H1 (cell line): ENCODE measurements at regions not wholly inside any gene's neighbourhood (a gene's known extent, or its start where the extent isn't known, plus 50 kb on each side); places are given as distances from the start of the nearest gene placed in this dataset.
A peak's percentile ranks its signal among the peaks of the same experiment; 100 is the strongest.

Experiments used
- CTCF ChIA-PET: fragments of 300-600 bp; sonication (Branson Sonifier 250); formaldehyde crosslinking; loops from one replicate; lab custom pipeline; 2021; ENCODE audit not compliant: partially characterized antibody; lab: Charles Lee
- POLR2A ChIA-PET: fragments of 300-600 bp; sonication (Branson Sonifier 250); formaldehyde crosslinking; loops from one replicate; lab custom pipeline; 2021; ENCODE audit warnings: inconsistent platforms; ENCODE audit not compliant: partially characterized antibody; lab: Charles Lee
- DNase-seq, 2 experiments: peaks; one replicate each; pipeline versions ENCODE4 v3.0.0 to v3.0.0-alpha.2; 2010 to 2022; ENCODE audit warnings: low spot score in 2 of 2, low read depth in 1 of 2, mixed read lengths in 1 of 2
- FAIRE-seq: peaks from 2 replicates; lab custom pipeline; 2011; peaks lifted over from hg19 to GRCh38; lab: Jason Lieb, UNC
- H2AFZ ChIP-seq: 2 replicates; pipeline ENCODE4 v1.8.1; 2012; ENCODE audit warnings: low read length, inconsistent platforms
- H2AK5ac ChIP-seq: 2 replicates; pipeline ENCODE4 v1.6.1; 2013; ENCODE audit warnings: low read depth, low read length
- H2BK120ac ChIP-seq: replicated peaks from 2 replicates; pipeline ENCODE3; 2013; ENCODE audit warnings: low read depth, low read length, inconsistent platforms
- H2BK12ac ChIP-seq: 2 replicates; pipeline ENCODE4 v1.6.1; 2013; ENCODE audit warnings: low read depth, low read length
- H2BK15ac ChIP-seq: 2 replicates; pipeline ENCODE4 v1.6.1; 2013; ENCODE audit warnings: low read length
- H2BK20ac ChIP-seq: 2 replicates; pipeline ENCODE4 v1.6.1; 2013; ENCODE audit warnings: low read length
- H2BK5ac ChIP-seq: 2 replicates; pipeline ENCODE4 v1.6.1; 2013; ENCODE audit warnings: low read depth, low read length
- H3K14ac ChIP-seq: 2 replicates; pipeline ENCODE4 v1.6.1; 2013; ENCODE audit warnings: inconsistent platforms; ENCODE audit not compliant: insufficient read length
- H3K18ac ChIP-seq: 2 replicates; pipeline ENCODE4 v1.6.1; 2013; ENCODE audit warnings: low read length; ENCODE audit errors: extremely low read depth
- H3K23ac ChIP-seq: 2 replicates; pipeline ENCODE4 v1.6.1; 2013; ENCODE audit warnings: inconsistent platforms; ENCODE audit not compliant: insufficient read length
- H3K23me2 ChIP-seq: 2 replicates; pipeline ENCODE4 v1.6.1; 2013; ENCODE audit warnings: low read depth, low read length
- H3K27ac ChIP-seq: 2 replicates; pipeline ENCODE4 v1.6.1; 2011; ENCODE audit warnings: low read depth, low read length, inconsistent platforms
- H3K27me3 ChIP-seq, 4 experiments: replicated peaks in 1 of 4; 1 replicate in 1 of 4; 2 replicates in 3 of 4; pipeline versions ENCODE4 v1.6.1 to v1.8.1; 2011 to 2013; ENCODE audit warnings: low read length in 3 of 4, mild to moderate bottlenecking in 3 of 4, inconsistent platforms in 2 of 4, mixed read lengths in 2 of 4, moderate library complexity in 1 of 4; ENCODE audit not compliant: control insufficient read depth in 3 of 4, insufficient read depth in 3 of 4; ENCODE audit errors: extremely low read depth in 1 of 4
- H3K36me3 ChIP-seq, 4 experiments: 2 replicates each; pipeline versions ENCODE4 v1.6.1 to v1.8.1; 2011 to 2013; ENCODE audit warnings: mild to moderate bottlenecking in 4 of 4, low read length in 3 of 4, moderate library complexity in 2 of 4, control low read depth in 1 of 4, inconsistent platforms in 1 of 4; ENCODE audit not compliant: insufficient read depth in 4 of 4, control insufficient read depth in 2 of 4
- H3K4ac ChIP-seq: replicated peaks from 2 replicates; pipeline ENCODE3; 2013; ENCODE audit warnings: low read length, low read depth, mixed read lengths, inconsistent platforms; ENCODE audit not compliant: insufficient read length
- H3K4me1 ChIP-seq, 4 experiments: replicated peaks in 1 of 4; 1 replicate in 1 of 4; 2 replicates in 3 of 4; pipeline versions ENCODE4 v1.6.1 to v1.8.1; 2011 to 2013; ENCODE audit warnings: low read length in 3 of 4, inconsistent platforms in 2 of 4, mixed read lengths in 1 of 4; ENCODE audit not compliant: insufficient read depth in 4 of 4, control insufficient read depth in 3 of 4
- H3K4me2 ChIP-seq, 2 experiments: 2 replicates each; pipeline versions ENCODE4 v1.6.1 to v1.8.1; 2011 to 2013; ENCODE audit warnings: low read depth in 2 of 2, low read length in 2 of 2, control low read depth in 1 of 2, inconsistent platforms in 1 of 2, mild to moderate bottlenecking in 1 of 2; ENCODE audit not compliant: insufficient read depth in 1 of 2
- H3K4me3 ChIP-seq, 4 experiments: fragments of 200-600, 300-600 bp in 1 of 4; sonication (generic), shearing (Covaris generic), sonication (Bioruptor Twin) in 1 of 4; 2 replicates each; pipeline versions ENCODE4 v1.5.1 to v1.8.1; 2011 to 2016; ENCODE audit warnings: low read length in 4 of 4, low read depth in 3 of 4, control low read depth in 2 of 4, inconsistent platforms in 2 of 4, mild to moderate bottlenecking in 2 of 4, mixed read lengths in 1 of 4, moderate library complexity in 1 of 4; ENCODE audit not compliant: insufficient read depth in 2 of 4; ENCODE audit errors: extremely low read depth in 1 of 4
- H3K56ac ChIP-seq: replicated peaks from 2 replicates; pipeline ENCODE3; 2013; ENCODE audit warnings: low read depth, mild to moderate bottlenecking, mixed read lengths, low read length, inconsistent platforms; ENCODE audit not compliant: insufficient read length
- H3K79me1 ChIP-seq: 2 replicates; pipeline ENCODE4 v1.6.1; 2013; ENCODE audit warnings: low read depth, low read length, control low read depth
- H3K79me2 ChIP-seq, 2 experiments: 2 replicates each; pipeline versions ENCODE4 v1.6.1 to v1.8.1; 2012 to 2013; ENCODE audit warnings: low read length in 2 of 2, mild to moderate bottlenecking in 2 of 2, inconsistent platforms in 1 of 2; ENCODE audit not compliant: insufficient read depth in 2 of 2, control insufficient read depth in 1 of 2
- H3K9ac ChIP-seq, 4 experiments: replicated peaks in 1 of 4; 1 replicate in 1 of 4; 2 replicates in 3 of 4; pipeline versions ENCODE4 v1.6.1 to v1.8.1; 2011 to 2013; ENCODE audit warnings: low read depth in 3 of 4, low read length in 3 of 4, control low read depth in 2 of 4, mild to moderate bottlenecking in 2 of 4, moderate library complexity in 2 of 4, inconsistent platforms in 1 of 4; ENCODE audit errors: extremely low read depth in 1 of 4
- H3K9me3 ChIP-seq, 2 experiments: 2 replicates each; pipeline versions ENCODE4 v1.6.1 to v1.8.1; 2012 to 2013; ENCODE audit warnings: mild to moderate bottlenecking in 2 of 2, moderate library complexity in 2 of 2, control low read depth in 1 of 2, inconsistent platforms in 1 of 2, low read depth in 1 of 2, low read length in 1 of 2, mixed read lengths in 1 of 2; ENCODE audit not compliant: insufficient read depth in 2 of 2
- H4K20me1 ChIP-seq, 2 experiments: replicated peaks in 1 of 2; 2 replicates each; pipeline versions ENCODE3 to v1.8.1; 2011 to 2013; ENCODE audit warnings: inconsistent platforms in 2 of 2, low read length in 2 of 2, mild to moderate bottlenecking in 1 of 2; ENCODE audit not compliant: insufficient read depth in 2 of 2, control insufficient read depth in 1 of 2
- H4K5ac ChIP-seq: 2 replicates; pipeline ENCODE4 v1.6.1; 2013; ENCODE audit warnings: low read length, low read depth, mixed read lengths, inconsistent platforms; ENCODE audit not compliant: insufficient read length
- H4K8ac ChIP-seq: 2 replicates; pipeline ENCODE4 v1.8.0; 2013; ENCODE audit warnings: mild to moderate bottlenecking, moderate library complexity, low read length, inconsistent platforms; ENCODE audit not compliant: insufficient read depth; ENCODE audit errors: extremely low read depth
- H4K91ac ChIP-seq: replicated peaks from 2 replicates; pipeline ENCODE3; 2013; ENCODE audit warnings: low read length, mixed read lengths, inconsistent platforms; ENCODE audit not compliant: insufficient read length
- CHD1 ChIP-seq: IDR thresholded peaks from 2 replicates; pipeline ENCODE4 v1.6.1; 2012; ENCODE audit warnings: low read depth, low read length, improper control_type of control experiment
- RXRA ChIP-seq: IDR thresholded peaks from 2 replicates; pipeline ENCODE4 v1.6.1; 2011; ENCODE audit warnings: low read depth, mild to moderate bottlenecking, low read length, moderate library complexity; ENCODE audit not compliant: insufficient read depth
- SP1 ChIP-seq: IDR thresholded peaks from 2 replicates; pipeline ENCODE4 v1.6.1; 2011; ENCODE audit warnings: low read depth, low read length
- TAF7 ChIP-seq: optimal IDR thresholded peaks from 2 replicates; pipeline ENCODE3; 2011; ENCODE audit warnings: low read depth, mild to moderate bottlenecking, inconsistent platforms, low read length, moderate library complexity, borderline replicate concordance
- TCF12 ChIP-seq: IDR thresholded peaks from 2 replicates; pipeline ENCODE4 v1.6.1; 2011; ENCODE audit warnings: low read depth, mild to moderate bottlenecking, low read length
- ZNF274 ChIP-seq: IDR thresholded peaks from 2 replicates; pipeline ENCODE4 v1.7.0; 2012; ENCODE audit warnings: low read length, borderline replicate concordance; ENCODE audit errors: extremely low read depth
- WGBS, 2 experiments: shearing (Covaris generic) in 1 of 2; methylation state at CpG; one replicate each; pipeline versions ENCODE4 v1.1.6 to v1.1.7; 2013 to 2015; ENCODE audit warnings: low lambda C conversion rate in 2 of 2, mixed read lengths in 2 of 2, inconsistent platforms in 1 of 2, low coverage in 1 of 2, missing lambda C conversion rate in 1 of 2; ENCODE audit not compliant: insufficient replicate concordance in 2 of 2, insufficient coverage in 1 of 2, insufficient read length in 1 of 2; ENCODE audit errors: extremely low coverage in 1 of 2, missing lambda C conversion rate in 1 of 2; 5-methylcytosine and 5-hydroxymethylcytosine counted together
- TF ChIP-seq, protein P1 (sequence below), 3 experiments: IDR thresholded peaks; 1 replicate in 2 of 3; 2 replicates in 1 of 3; pipeline versions ENCODE4 v1.5.1 to v1.6.1; 2011; ENCODE audit warnings: low read length in 3 of 3, mild to moderate bottlenecking in 3 of 3, inconsistent platforms in 2 of 3, low read depth in 1 of 3, moderate library complexity in 1 of 3; ENCODE audit not compliant: insufficient read depth in 1 of 3; ENCODE audit errors: control extremely low read depth in 1 of 3

DNA sequence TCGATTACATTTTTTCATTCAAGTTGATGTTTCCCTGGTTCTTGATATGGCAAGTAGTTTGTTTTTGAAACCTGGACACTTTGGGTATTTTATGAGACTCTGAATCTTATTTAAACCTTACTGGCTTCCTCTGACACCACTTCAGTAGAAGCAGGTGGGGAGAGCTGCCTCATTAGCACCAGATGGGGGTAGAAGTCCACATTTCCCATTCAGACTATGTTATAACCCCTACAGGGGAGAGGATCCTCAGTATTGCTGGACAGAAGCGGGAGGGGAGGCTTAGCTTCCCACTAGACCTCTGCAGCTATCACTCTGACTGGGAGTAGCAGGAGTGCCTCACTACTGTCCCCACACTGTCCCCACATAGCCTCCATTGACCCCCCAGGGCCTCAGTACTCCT, 145.3 kb upstream of the SLC35G4 start:
- H3K4me2 ChIP-seq = no peak overlapping the region
- no peak for DNase-seq
- no peak overlapping the region for H3K4ac ChIP-seq
- ChIA-PET POLR2A (no interaction called here), CTCF (interaction anchor here (0.6 to 2.2 kb wide), 4 partner anchors 21 to 89 kb away, joined by 3 to 6 read pairs (median 4); no protein-coding TSS in a partner anchor)
- no peaks in the 10 kb centered on the region for H3K36me3 ChIP-seq
- no peak overlapping the region for H2BK12ac ChIP-seq
- FAIRE-seq = peak; percentile 24
- no peak overlapping the region for H4K91ac ChIP-seq
- H3K27ac ChIP-seq = no peak overlapping the region
- no peaks in the 10 kb centered on the region for H3K79me2 ChIP-seq
- no peak overlapping the region for H2BK120ac ChIP-seq
- no peaks in the 10 kb centered on the region for H3K4me1 ChIP-seq
- H3K18ac ChIP-seq = no peak overlapping the region
- no peak overlapping the region for H2BK20ac ChIP-seq
- no peak overlapping the region for H2BK5ac ChIP-seq
- no peaks in the 10 kb centered on the region for H3K9me3 ChIP-seq
- no peak overlapping the region for H2BK15ac ChIP-seq
- 91% methylated on average over 2 of the region's 2 CpGs; no CpG with 5 or more reads in 1 of the 2 experiments for WGBS, 2 experiments
- no peak overlapping the region for H2AFZ ChIP-seq
- H3K23ac ChIP-seq = no peak overlapping the region
- H3K23me2 ChIP-seq = no peaks in the 10 kb centered on the region
- no peak overlapping the region for H2AK5ac ChIP-seq
- no peak overlapping the region for H3K14ac ChIP-seq
- H4K5ac ChIP-seq = no peak overlapping the region
- H3K9ac ChIP-seq = no peak overlapping the region
- H4K20me1 ChIP-seq = no peaks in the 10 kb centered on the region
- H3K27me3 ChIP-seq = no peaks in the 10 kb centered on the region
- H3K4me3 ChIP-seq = no peak overlapping the region
- no peaks in the 10 kb centered on the region for H3K79me1 ChIP-seq
- no peak overlapping the region for H4K8ac ChIP-seq
- H3K56ac ChIP-seq = no peak overlapping the region
- TF ChIP-seq ZNF274 (no peak), TCF12 (no peak), CHD1 (no peak), SP1 (no peak), TAF7 (no peak), RXRA (no peak)
- TF ChIP-seq, protein P1, sequence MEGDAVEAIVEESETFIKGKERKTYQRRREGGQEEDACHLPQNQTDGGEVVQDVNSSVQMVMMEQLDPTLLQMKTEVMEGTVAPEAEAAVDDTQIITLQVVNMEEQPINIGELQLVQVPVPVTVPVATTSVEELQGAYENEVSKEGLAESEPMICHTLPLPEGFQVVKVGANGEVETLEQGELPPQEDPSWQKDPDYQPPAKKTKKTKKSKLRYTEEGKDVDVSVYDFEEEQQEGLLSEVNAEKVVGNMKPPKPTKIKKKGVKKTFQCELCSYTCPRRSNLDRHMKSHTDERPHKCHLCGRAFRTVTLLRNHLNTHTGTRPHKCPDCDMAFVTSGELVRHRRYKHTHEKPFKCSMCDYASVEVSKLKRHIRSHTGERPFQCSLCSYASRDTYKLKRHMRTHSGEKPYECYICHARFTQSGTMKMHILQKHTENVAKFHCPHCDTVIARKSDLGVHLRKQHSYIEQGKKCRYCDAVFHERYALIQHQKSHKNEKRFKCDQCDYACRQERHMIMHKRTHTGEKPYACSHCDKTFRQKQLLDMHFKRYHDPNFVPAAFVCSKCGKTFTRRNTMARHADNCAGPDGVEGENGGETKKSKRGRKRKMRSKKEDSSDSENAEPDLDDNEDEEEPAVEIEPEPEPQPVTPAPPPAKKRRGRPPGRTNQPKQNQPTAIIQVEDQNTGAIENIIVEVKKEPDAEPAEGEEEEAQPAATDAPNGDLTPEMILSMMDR (IDR thresholded peaks at IDR 0.05; ENCODE audit: control extremely low read depth in 1 of 3, insufficient read depth in 1 of 3, low read depth in 1 of 3, low read length in 3 of 3) = no peak
